A673 (cell line): ENCODE measurements at regions not wholly inside any gene's neighbourhood (a gene's known extent, or its start where the extent isn't known, plus 50 kb on each side); places are given as distances from the start of the nearest gene placed in this dataset.

ENCODE experiments used
- BruUV-seq: library from RNA; stranded (reverse); fragments of 400-500 nt; replicated peaks from 2 replicates; lab custom pipeline; 2021; lab: Mats Ljungman, UMichigan
- CTCF ChIA-PET: fragments of 300-600 bp; sonication (Branson Sonifier 250); formaldehyde crosslinking; loops from one replicate; lab custom pipeline; 2022; ENCODE audit warnings: antibody characterized with exemption; lab: Charles Lee
- POLR2A ChIA-PET: fragments of 300-600 bp; sonication (Branson Sonifier 250); formaldehyde crosslinking; loops from one replicate; lab custom pipeline; 2022; ENCODE audit warnings: antibody characterized with exemption; ENCODE audit not compliant: low non-redundant PET; lab: Charles Lee
- DNase-seq: peaks from one replicate; pipeline ENCODE4 v3.0.0-alpha.2; 2015; ENCODE audit warnings: low spot score
- H3K27ac ChIP-seq: fragments of 200-600 bp; sonication (generic); 2 replicates; pipeline ENCODE4 v1.5.1; 2016; ENCODE audit warnings: mixed run types, low read depth, mild to moderate bottlenecking, mixed read lengths, antibody characterized with exemption, low read length; ENCODE audit not compliant: poor library complexity, severe bottlenecking
- H3K27me3 ChIP-seq: fragments of 200-600 bp; sonication (generic); replicated peaks from 2 replicates; pipeline ENCODE4 v1.6.1; 2017; ENCODE audit warnings: mixed run types, low read depth, mild to moderate bottlenecking, mixed read lengths, antibody characterized with exemption, low read length; ENCODE audit not compliant: insufficient read depth, poor library complexity
- H3K36me3 ChIP-seq: fragments of 200-600 bp; sonication (generic); 2 replicates; pipeline ENCODE4 v1.6.1; 2016; ENCODE audit warnings: mixed run types, mild to moderate bottlenecking, mixed read lengths, antibody characterized with exemption, low read length; ENCODE audit not compliant: insufficient read depth, poor library complexity, severe bottlenecking
- H3K4me1 ChIP-seq: fragments of 200-600 bp; sonication (generic); 2 replicates; pipeline ENCODE4 v1.6.1; 2017; ENCODE audit warnings: mixed run types, mild to moderate bottlenecking, mixed read lengths, antibody characterized with exemption, low read length; ENCODE audit not compliant: insufficient read depth, poor library complexity, severe bottlenecking
- H3K4me3 ChIP-seq: fragments of 200-600 bp; sonication (generic); 2 replicates; pipeline ENCODE4 v1.5.1; 2016; ENCODE audit warnings: low read depth, mixed run types, mild to moderate bottlenecking, mixed read lengths, low read length; ENCODE audit not compliant: poor library complexity, severe bottlenecking
- H3K9me3 ChIP-seq: fragments of 200-600 bp; sonication (generic); 2 replicates; pipeline ENCODE4 v1.6.1; 2016; ENCODE audit warnings: mixed run types, low read depth, mild to moderate bottlenecking, mixed read lengths, antibody characterized with exemption, low read length; ENCODE audit not compliant: poor library complexity, severe bottlenecking
- CTCF ChIP-seq: fragments of 300-800, 200-600 bp; sonication (generic); conservative IDR thresholded peaks from 2 replicates; pipeline ENCODE4 v1.5.1; 2017; ENCODE audit warnings: low read depth, mild to moderate bottlenecking, antibody characterized with exemption, low read length, moderate library complexity, mixed read lengths
- EZH2 ChIP-seq: fragments of 200-600 bp; sonication (generic); IDR thresholded peaks from 2 replicates; pipeline ENCODE4 v1.6.1; 2017; ENCODE audit warnings: borderline replicate concordance, low read depth, mild to moderate bottlenecking, mixed read lengths, antibody characterized with exemption, low read length; ENCODE audit not compliant: poor library complexity, severe bottlenecking
- intact Hi-C: fragments of 100-400 bp; cut with micrococcal nuclease; formaldehyde crosslinking; loops from one replicate; pipeline ENCODE4 v1.10.0; 2022; ENCODE audit not compliant: unreplicated experiment

GRCh38 chr4:81746071-81746470 is 274.4 kb upstream of the RASGEF1B start:
- ChIA-PET POLR2A (no interaction called here), CTCF (no interaction called here)
- no peak overlapping the region for H3K4me3 ChIP-seq
- no peaks in the 10 kb centered on the region for H3K27me3 ChIP-seq
- H3K9me3 ChIP-seq, result no peaks in the 10 kb centered on the region
- H3K27ac ChIP-seq, result no peak overlapping the region
- H3K36me3 ChIP-seq, result no peaks in the 10 kb centered on the region
- DNase-seq, result no peak
- TF ChIP-seq CTCF (no peak), EZH2 (no peak)
- intact Hi-C loops, result no loop called here
- BruUV-seq, result no TSS peak
- H3K4me1 ChIP-seq, result no peaks in the 10 kb centered on the region

- ChIA-PET CTCF (no interaction called here), POLR2A (no interaction called here)
- no peak for DNase-seq
- intact Hi-C loops, result no loop called here
- no peak for TF ChIP-seq CTCF
- TF ChIP-seq EZH2, result no peak
- BruUV-seq, result no TSS peak
- Histone ChIP-seq H3K27me3 (no peaks in the 10 kb centered on the region), H3K27ac (no peak overlapping the region), H3K4me1 (no peaks in the 10 kb centered on the region), H3K9me3 (no peaks in the 10 kb centered on the region), H3K36me3 (no peaks in the 10 kb centered on the region), H3K4me3 (no peak overlapping the region)
Observed at GRCh38 chr4:81745050-81745449, 273.3 kb upstream of the RASGEF1B start.

- ChIA-PET CTCF (no interaction called here), POLR2A (interaction anchor here (0.7 kb wide), 1 partner anchor 42 kb away, joined by 5 read pairs; no protein-coding TSS in a partner anchor)
- TF ChIP-seq CTCF (no peak), EZH2 (no peak)
- Histone ChIP-seq H3K36me3 (no peaks in the 10 kb centered on the region), H3K9me3 (no peaks in the 10 kb centered on the region), H3K27ac (no peak overlapping the region), H3K27me3 (no peaks in the 10 kb centered on the region), H3K4me3 (no peak overlapping the region), H3K4me1 (no peaks in the 10 kb centered on the region)
- BruUV-seq, result no TSS peak
- intact Hi-C loops, result no loop called here
- no peak for DNase-seq
Observed at GRCh38 chr4:81743731-81744435, 272.2 kb upstream of the RASGEF1B start.
